K562 (cell line): ENCODE measurements at regions not wholly inside any gene's neighbourhood (a gene's known extent, or its start where the extent isn't known, plus 50 kb on each side); places are given as distances from the start of the nearest gene placed in this dataset.

Experiments
- ATAC-seq: fragments of 200-7000 bp; cut with Tn5 transposase; 3 replicates; pipeline ENCODE4 v1.9.1; 2020; ENCODE audit warnings: moderate library complexity
- BruUV-seq: library from RNA; stranded (reverse); fragments of 400-500 nt; replicated peaks from 2 replicates; lab custom pipeline; 2021; lab: Mats Ljungman, UMichigan
- CTCF ChIA-PET: fragments of 300-600 bp; formaldehyde crosslinking; extraction: SDS; loops from one replicate; lab custom pipeline; 2021; ENCODE audit warnings: low intra/inter-chr PET ratio; lab: Yijun Ruan, JAX
- POLR2A ChIA-PET: fragments of 300-600, 350-650 bp; sonication (Branson Sonifier 250); formaldehyde crosslinking; extraction: SDS; loops from one replicate; lab custom pipeline; 2021; ENCODE audit warnings: antibody characterized with exemption, inconsistent platforms; lab: Yijun Ruan, JAX
- DNase-seq, 4 experiments: peaks; one replicate each; pipeline versions ENCODE4 v3.0.0 to v3.0.0-alpha.2; 2011 to 2018; ENCODE audit warnings: low spot score in 3 of 4, mixed read lengths in 3 of 4; ENCODE audit errors: extremely low read depth in 1 of 4
- FAIRE-seq: peaks from 2 replicates; lab custom pipeline; 2011; peaks lifted over from hg19 to GRCh38; lab: Jason Lieb, UNC
- H2AFZ ChIP-seq: 2 replicates; pipeline ENCODE4 v1.6.0; 2011; ENCODE audit warnings: low read depth, low read length, control low read depth, inconsistent platforms
- H3K27ac ChIP-seq: fragments of 200-600 bp; 3 replicates; pipeline ENCODE4 v1.8.0; 2011; ENCODE audit warnings: low read depth, mild to moderate bottlenecking, control low read depth, inconsistent platforms, low read length, moderate library complexity, mixed read lengths; ENCODE audit errors: extremely low read depth
- H3K27me3 ChIP-seq, 2 experiments: fragments of 300-600 bp in 1 of 2; 2 replicates in 1 of 2; 3 replicates in 1 of 2; pipeline versions ENCODE4 v1.6.0 to v1.8.0; 2011; ENCODE audit warnings: inconsistent platforms in 2 of 2, low read length in 2 of 2, mild to moderate bottlenecking in 1 of 2, mixed read lengths in 1 of 2, moderate library complexity in 1 of 2; ENCODE audit not compliant: control insufficient read depth in 2 of 2, insufficient read depth in 2 of 2
- H3K36me3 ChIP-seq: fragments of 300-600 bp; 3 replicates; pipeline ENCODE4 v1.8.0; 2011; ENCODE audit warnings: mild to moderate bottlenecking, low read length, inconsistent platforms; ENCODE audit not compliant: control insufficient read depth, insufficient read depth
- H3K4me1 ChIP-seq, 2 experiments: fragments of 200-600 bp in 1 of 2; replicated peaks in 1 of 2; 2 replicates in 1 of 2; 3 replicates in 1 of 2; pipeline versions ENCODE4 v1.5.1 to v1.8.0; 2011; ENCODE audit warnings: inconsistent platforms in 2 of 2, low read length in 2 of 2, mild to moderate bottlenecking in 1 of 2, mixed read lengths in 1 of 2, moderate library complexity in 1 of 2; ENCODE audit not compliant: control insufficient read depth in 2 of 2, insufficient read depth in 2 of 2
- H3K4me2 ChIP-seq: 2 replicates; pipeline ENCODE4 v1.6.1; 2011; ENCODE audit warnings: low read length, control low read depth, inconsistent platforms, mixed read lengths; ENCODE audit not compliant: insufficient read depth
- H3K4me3 ChIP-seq: fragments of 200-600 bp; sonication (generic), shearing (Covaris generic); 2 replicates; pipeline ENCODE4 v1.5.1; 2016; ENCODE audit warnings: control low read depth, inconsistent platforms
- H3K79me2 ChIP-seq: fragments of 200-600 bp; 3 replicates; pipeline ENCODE4 v1.8.0; 2011; ENCODE audit warnings: low read length, inconsistent platforms; ENCODE audit not compliant: control insufficient read depth, insufficient read depth
- H3K9ac ChIP-seq, 2 experiments: 2 replicates each; pipeline versions ENCODE4 v1.6.0 to v1.6.1; 2011; ENCODE audit warnings: low read depth in 2 of 2, low read length in 2 of 2, control low read depth in 1 of 2, inconsistent platforms in 1 of 2, mild to moderate bottlenecking in 1 of 2, mixed read lengths in 1 of 2; ENCODE audit not compliant: insufficient read depth in 1 of 2
- H3K9me1 ChIP-seq: one replicate; pipeline ENCODE4 v1.6.0; 2011; ENCODE audit warnings: inconsistent platforms, mild to moderate bottlenecking, low read length, moderate library complexity; ENCODE audit not compliant: control insufficient read depth, insufficient read depth
- H3K9me3 ChIP-seq: replicated peaks from 2 replicates; pipeline ENCODE4 v1.5.1; 2011; ENCODE audit warnings: low read depth, low read length, inconsistent platforms; ENCODE audit not compliant: control insufficient read depth, insufficient read depth
- H4K20me1 ChIP-seq: replicated peaks from 2 replicates; pipeline ENCODE4 v1.6.1; 2011; ENCODE audit warnings: low read length, inconsistent platforms, mixed read lengths; ENCODE audit not compliant: control insufficient read depth, insufficient read depth
- AFF4 ChIP-seq: sonication (generic); formaldehyde crosslinking; IDR thresholded peaks from 2 replicates; pipeline ENCODE4 v1.8.0; 2023; ENCODE audit warnings: mild to moderate bottlenecking, missing genetic modification reagents
- COPS2 ChIP-seq: fragments of 450-650 bp; conservative IDR thresholded peaks from 2 replicates; pipeline ENCODE4 v1.6.1; 2016; ENCODE audit warnings: mild to moderate bottlenecking, moderate library complexity
- NRF1 ChIP-seq, 2 experiments: fragments of 450-650 bp; IDR thresholded peaks in 1 of 2; conservative IDR thresholded peaks in 1 of 2; 2 replicates each; pipeline ENCODE4 v1.6.1; 2014; ENCODE audit warnings: mild to moderate bottlenecking in 2 of 2
- TRIM24 ChIP-seq, 2 experiments: fragments of 450-650 bp; IDR thresholded peaks; 2 replicates each; pipeline ENCODE4 v1.6.1; 2016
- ZNF75A ChIP-seq: fragments of 450-650 bp; formaldehyde crosslinking; IDR thresholded peaks from 2 replicates; pipeline ENCODE4 v1.4.0; 2020; ENCODE audit warnings: mild to moderate bottlenecking
- ZNF778 ChIP-seq: fragments of 450-650 bp; formaldehyde crosslinking; IDR thresholded peaks from 2 replicates; pipeline ENCODE4 v1.4.0; 2020; ENCODE audit warnings: mild to moderate bottlenecking, moderate library complexity
- WGBS: fragments of 100-300 bp; shearing (Covaris generic); methylation state at CpG from one replicate; pipeline ENCODE4 v1.1.6; 2016; ENCODE audit warnings: low coverage, mixed read lengths; ENCODE audit not compliant: insufficient coverage; ENCODE audit errors: missing lambda C conversion rate; 5-methylcytosine and 5-hydroxymethylcytosine counted together
- in situ Hi-C: fragments of 300-500 bp; cut with MboI; formaldehyde crosslinking; loops from 4 replicates; pipeline ENCODE4 v1.15.0; 2018; ENCODE audit warnings: inconsistent platforms, mixed read lengths
- intact Hi-C: fragments of 100-400 bp; cut with micrococcal nuclease; formaldehyde crosslinking; loops from 2 replicates; pipeline ENCODE4 v1.14.2; 2022
- TF ChIP-seq, protein P1 (sequence below): fragments of 450-650 bp; formaldehyde crosslinking; IDR thresholded peaks from 2 replicates; pipeline ENCODE4 v1.4.0; 2020; ENCODE audit warnings: mild to moderate bottlenecking, moderate library complexity

DNA sequence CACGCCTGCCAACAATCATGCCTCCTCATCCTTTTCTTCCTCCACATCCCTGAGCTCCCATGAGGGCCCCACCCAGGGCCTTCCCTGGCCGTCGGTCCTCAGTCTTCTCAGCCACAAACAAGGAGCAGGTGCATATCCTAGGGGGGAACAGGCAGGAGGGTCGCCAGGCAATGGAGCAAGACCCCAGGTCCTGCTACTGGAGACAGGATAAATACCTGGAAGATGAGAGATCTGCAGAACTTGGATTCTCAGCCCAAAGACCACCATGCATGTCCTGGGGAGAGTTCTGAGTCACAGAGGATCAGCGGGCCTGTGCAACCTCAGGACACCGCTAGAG, 344.7 kb upstream of the TSHZ3 start:
- Histone ChIP-seq H4K20me1 (no peaks in the 10 kb centered on the region), H3K79me2 (no peaks in the 10 kb centered on the region), H3K9ac (no peak overlapping the region), H3K9me1 (no peaks in the 10 kb centered on the region), H3K4me2 (no peak overlapping the region), H3K27me3 (no peaks in the 10 kb centered on the region; a peak in 1 of 5 replicates), H3K4me1 (no peaks in the 10 kb centered on the region), H3K4me3 (no peak overlapping the region), H3K27ac (no peak overlapping the region), H3K36me3 (no peaks in the 10 kb centered on the region), H3K9me3 (no peaks in the 10 kb centered on the region), H2AFZ (no peak overlapping the region)
- POLR2A ChIA-PET = no interaction called here
- TF ChIP-seq ZNF75A (CRISPR knock-in tag) = no peak
- TF ChIP-seq AFF4 = no peak
- TF ChIP-seq, protein P1, sequence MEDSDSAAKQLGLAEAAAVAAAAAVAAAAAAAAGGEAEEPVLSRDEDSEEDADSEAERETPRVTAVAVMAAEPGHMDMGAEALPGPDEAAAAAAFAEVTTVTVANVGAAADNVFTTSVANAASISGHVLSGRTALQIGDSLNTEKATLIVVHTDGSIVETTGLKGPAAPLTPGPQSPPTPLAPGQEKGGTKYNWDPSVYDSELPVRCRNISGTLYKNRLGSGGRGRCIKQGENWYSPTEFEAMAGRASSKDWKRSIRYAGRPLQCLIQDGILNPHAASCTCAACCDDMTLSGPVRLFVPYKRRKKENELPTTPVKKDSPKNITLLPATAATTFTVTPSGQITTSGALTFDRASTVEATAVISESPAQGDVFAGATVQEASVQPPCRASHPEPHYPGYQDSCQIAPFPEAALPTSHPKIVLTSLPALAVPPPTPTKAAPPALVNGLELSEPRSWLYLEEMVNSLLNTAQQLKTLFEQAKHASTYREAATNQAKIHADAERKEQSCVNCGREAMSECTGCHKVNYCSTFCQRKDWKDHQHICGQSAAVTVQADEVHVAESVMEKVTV (CRISPR knock-in tag) = no peak
- no peak for TF ChIP-seq TRIM24 (IDR thresholded peaks at IDR 0.05)
- no peak for TF ChIP-seq NRF1 (conservative IDR thresholded peaks at IDR 0.05 in 1 of 2, IDR thresholded peaks at IDR 0.05 in 1 of 2)
- TF ChIP-seq COPS2 = no peak
- no peak for TF ChIP-seq ZNF778
- no TSS peak for BruUV-seq
- ATAC-seq (no peak), FAIRE-seq (no peak), DNase-seq (no peak)
- in situ Hi-C loops (no loop called here), intact Hi-C loops (no loop called here)
- CTCF ChIA-PET = no interaction called here
- WGBS = 0% methylated on average over 4 of the region's 6 CpGs
